RWPE1 (cell line): ENCODE measurements at regions not wholly inside any gene's neighbourhood (a gene's known extent, or its start where the extent isn't known, plus 50 kb on each side); places are given as distances from the start of the nearest gene placed in this dataset.

Experiments used
- CTCF ChIA-PET: fragments of 350-600 bp; sonication (Branson Sonifier 250); formaldehyde crosslinking; extraction: SDS; loops from one replicate; lab custom pipeline; 2021; lab: Yijun Ruan, JAX
- POLR2A ChIA-PET: fragments of 400-600 bp; formaldehyde crosslinking; extraction: SDS; loops from one replicate; lab custom pipeline; 2020; ENCODE audit warnings: antibody characterized with exemption; ENCODE audit not compliant: low non-redundant PET; lab: Yijun Ruan, JAX
- DNase-seq: peaks from one replicate; pipeline ENCODE4 v3.0.0; 2012; ENCODE audit warnings: low spot score
- H3K27ac ChIP-seq: fragments of 450-650 bp; 2 replicates; pipeline ENCODE4 v1.5.1; 2017
- CTCF ChIP-seq: fragments of 450-650 bp; conservative IDR thresholded peaks from 2 replicates; pipeline ENCODE4 v1.5.1; 2017; ENCODE audit warnings: low read depth, mild to moderate bottlenecking

GRCh38 chr12:4969405-4969804 lies 59.7 kb downstream of the KCNA1 start:
- POLR2A ChIA-PET: no interaction called here
- CTCF ChIA-PET: no interaction called here
- H3K27ac ChIP-seq: no peak overlapping the region
- DNase-seq: no peak
- no peak for TF ChIP-seq CTCF

GRCh38 chr12:4974217-4974616 lies 64.5 kb downstream of the KCNA1 start:
- TF ChIP-seq CTCF: no peak
- ChIA-PET POLR2A (no interaction called here), CTCF (no interaction called here)
- no peak for DNase-seq
- H3K27ac ChIP-seq: no peak overlapping the region

GRCh38 chr12:4975574-4975973 lies 65.9 kb downstream of the KCNA1 start:
- no peak for DNase-seq
- CTCF ChIA-PET: interaction anchor here (0.5 to 0.8 kb wide), 2 partner anchors 16 to 120 kb away, joined by 3 read pairs; no protein-coding TSS in a partner anchor
- POLR2A ChIA-PET: no interaction called here
- no peak for TF ChIP-seq CTCF
- H3K27ac ChIP-seq: no peak overlapping the region

- ChIA-PET CTCF (no interaction called here), POLR2A (no interaction called here)
- DNase-seq: no peak
- TF ChIP-seq CTCF: no peak
- no peak overlapping the region for H3K27ac ChIP-seq
Measured at GRCh38 chr12:4977102-4977501, 66.6 kb upstream of the KCNA5 start.

- POLR2A ChIA-PET: no interaction called here
- no peak overlapping the region for H3K27ac ChIP-seq
- CTCF ChIA-PET: no interaction called here
- DNase-seq: no peak
- TF ChIP-seq CTCF: no peak
Measured at GRCh38 chr12:4978737-4979136, 64.9 kb upstream of the KCNA5 start.

- ChIA-PET CTCF (interaction anchor here (0.6 kb wide), 2 partner anchors 95 to 375 kb away, joined by 3 read pairs; no protein-coding TSS in a partner anchor), POLR2A (no interaction called here)
- no peak for TF ChIP-seq CTCF
- no peak for DNase-seq
- no peak overlapping the region for H3K27ac ChIP-seq
Measured at GRCh38 chr12:4979737-4980136, 63.9 kb upstream of the KCNA5 start.

GRCh38 chr12:4984344-4984743 lies 59.3 kb upstream of the KCNA5 start:
- POLR2A ChIA-PET: no interaction called here
- no peak for DNase-seq
- CTCF ChIA-PET: interaction anchor here (0.6 to 1.3 kb wide), 2 partner anchors 129 to 226 kb away, joined by 4 to 5 read pairs; no protein-coding TSS in a partner anchor

More at GRCh38 chr12:4984344-4984743, 59.3 kb upstream of the KCNA5 start:
- no peak overlapping the region for H3K27ac ChIP-seq
- no peak for TF ChIP-seq CTCF
